Esophagus muscularis mucosa (tissue), 3 donors: ENCODE measurements at regions not wholly inside any gene's neighbourhood (a gene's known extent, or its start where the extent isn't known, plus 50 kb on each side); places are given as distances from the start of the nearest gene placed in this dataset.

Source experiments
- POLR2AphosphoS5 ChIP-seq, 2 donors: sonication (generic); formaldehyde crosslinking; IDR thresholded peaks; one replicate each; pipeline ENCODE4 v1.6.1; 2017; ENCODE audit warnings: antibody characterized with exemption in 2 of 2
- TF ChIP-seq, protein P1 (sequence below), 3 experiments: fragments of 200-600 bp in 2 of 3; fragments of 450-650 bp in 1 of 3; sonication (generic) in 2 of 3; IDR thresholded peaks; one replicate each; pipeline ENCODE4 v1.5.1; 2017 to 2019; ENCODE audit warnings: antibody characterized with exemption in 3 of 3, mild to moderate bottlenecking in 2 of 3, moderate library complexity in 1 of 3

DNA sequence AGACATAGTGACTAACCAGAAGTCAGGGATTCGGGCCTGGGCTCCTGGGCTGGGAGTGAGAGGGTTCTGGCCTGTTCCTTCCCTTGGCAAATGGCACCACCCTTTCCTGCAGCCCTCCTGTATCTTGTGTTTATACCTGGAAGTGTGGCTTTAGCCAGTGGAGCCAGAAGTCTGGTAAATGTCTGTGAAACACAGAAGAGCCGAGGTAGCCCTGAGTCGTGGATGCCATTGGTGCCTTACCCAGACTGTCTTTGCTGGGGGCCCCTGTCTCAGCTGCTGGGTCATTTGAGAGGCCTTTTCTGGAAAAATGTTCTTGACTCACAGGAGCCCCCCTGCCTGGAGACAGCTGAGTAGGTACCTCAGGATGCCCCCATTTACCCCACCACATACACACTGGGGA is 95.7 kb upstream of the BASP1 start:
- no peak for TF ChIP-seq POLR2AphosphoS5 (IDR thresholded peaks at IDR 0.05)
- TF ChIP-seq, protein P1, sequence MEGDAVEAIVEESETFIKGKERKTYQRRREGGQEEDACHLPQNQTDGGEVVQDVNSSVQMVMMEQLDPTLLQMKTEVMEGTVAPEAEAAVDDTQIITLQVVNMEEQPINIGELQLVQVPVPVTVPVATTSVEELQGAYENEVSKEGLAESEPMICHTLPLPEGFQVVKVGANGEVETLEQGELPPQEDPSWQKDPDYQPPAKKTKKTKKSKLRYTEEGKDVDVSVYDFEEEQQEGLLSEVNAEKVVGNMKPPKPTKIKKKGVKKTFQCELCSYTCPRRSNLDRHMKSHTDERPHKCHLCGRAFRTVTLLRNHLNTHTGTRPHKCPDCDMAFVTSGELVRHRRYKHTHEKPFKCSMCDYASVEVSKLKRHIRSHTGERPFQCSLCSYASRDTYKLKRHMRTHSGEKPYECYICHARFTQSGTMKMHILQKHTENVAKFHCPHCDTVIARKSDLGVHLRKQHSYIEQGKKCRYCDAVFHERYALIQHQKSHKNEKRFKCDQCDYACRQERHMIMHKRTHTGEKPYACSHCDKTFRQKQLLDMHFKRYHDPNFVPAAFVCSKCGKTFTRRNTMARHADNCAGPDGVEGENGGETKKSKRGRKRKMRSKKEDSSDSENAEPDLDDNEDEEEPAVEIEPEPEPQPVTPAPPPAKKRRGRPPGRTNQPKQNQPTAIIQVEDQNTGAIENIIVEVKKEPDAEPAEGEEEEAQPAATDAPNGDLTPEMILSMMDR (IDR thresholded peaks at IDR 0.05): no peak
